DMS114 treated with DMSO at 0.1 percent for 48 hours (cell line): ENCODE measurements at regions not wholly inside any gene's neighbourhood (a gene's known extent, or its start where the extent isn't known, plus 50 kb on each side); places are given as distances from the start of the nearest gene placed in this dataset.

Experiments used
- DNase-seq: peaks from one replicate; lab custom pipeline; 2025; ENCODE audit not compliant: unreplicated experiment; lab: John Stamatoyannopoulos, UW

DNA sequence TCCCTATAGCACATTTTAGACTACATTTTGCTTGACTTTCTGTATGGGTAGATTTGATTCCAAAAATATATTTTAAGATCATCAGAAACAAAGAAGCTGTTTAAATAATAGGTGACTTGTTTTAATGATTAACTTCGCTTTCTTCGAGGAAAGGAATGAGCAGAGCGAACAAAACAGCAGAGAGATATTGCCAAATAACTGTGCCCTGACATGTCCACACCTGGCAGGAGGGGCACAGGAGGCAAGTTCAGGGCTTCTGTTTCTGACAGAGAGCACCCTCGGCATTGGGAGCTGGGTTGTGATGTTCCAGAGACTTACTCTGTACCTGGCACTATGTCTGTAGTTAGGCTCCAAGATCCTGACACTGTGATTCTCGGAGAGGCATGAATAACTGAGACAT lies 155.7 kb upstream of the SASH1 start:
- no peak for DNase-seq

DNA sequence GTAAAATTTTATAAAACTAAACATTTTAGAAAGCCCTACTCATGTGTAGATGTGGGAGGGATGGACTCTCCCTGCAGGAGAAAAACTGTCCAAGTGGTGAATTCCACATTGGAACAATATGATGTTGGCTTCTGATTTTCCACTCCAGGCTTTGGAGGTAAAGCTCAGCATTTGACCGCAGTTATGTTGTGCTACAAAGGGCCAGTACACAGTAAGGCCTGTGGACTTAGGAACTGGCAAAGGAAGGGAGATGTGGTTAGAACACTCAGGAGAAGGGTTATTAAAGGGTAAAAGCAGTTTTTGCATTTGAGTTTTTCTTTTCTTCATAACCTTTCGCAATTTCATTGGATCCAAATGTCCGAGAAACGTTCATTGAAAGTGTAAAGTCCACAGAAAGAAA lies 150.3 kb upstream of the SASH1 start:
- no peak for DNase-seq

DNA sequence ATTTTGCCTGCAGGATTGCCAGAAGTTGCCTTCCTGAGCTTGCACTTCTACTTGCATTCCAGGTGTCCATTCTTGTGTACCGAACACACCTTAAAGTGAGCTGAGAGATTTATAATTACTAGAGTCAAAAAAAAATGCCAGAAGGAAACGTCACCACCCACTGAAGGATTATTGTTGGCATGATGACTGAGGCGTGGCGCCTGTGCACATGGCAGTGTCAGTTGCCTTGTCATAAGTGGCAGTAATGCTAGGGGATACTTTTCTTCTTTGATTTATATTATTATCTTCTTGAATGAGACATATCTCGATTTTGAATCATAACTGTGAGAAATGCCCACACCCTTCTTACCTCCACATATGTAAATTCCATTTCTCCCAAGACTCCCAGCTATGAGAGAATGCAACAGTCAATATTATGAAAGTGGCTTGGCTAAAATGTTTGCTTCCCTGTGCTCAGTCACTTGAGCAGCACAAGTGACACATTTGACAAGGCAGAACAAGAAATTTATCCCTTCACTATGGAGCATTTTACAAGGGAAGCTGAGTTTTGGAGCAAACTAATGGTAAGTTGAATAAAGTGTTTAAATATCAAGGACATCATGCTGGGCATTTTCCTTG lies 149.5 kb upstream of the SASH1 start:
- no peak for DNase-seq

DNA sequence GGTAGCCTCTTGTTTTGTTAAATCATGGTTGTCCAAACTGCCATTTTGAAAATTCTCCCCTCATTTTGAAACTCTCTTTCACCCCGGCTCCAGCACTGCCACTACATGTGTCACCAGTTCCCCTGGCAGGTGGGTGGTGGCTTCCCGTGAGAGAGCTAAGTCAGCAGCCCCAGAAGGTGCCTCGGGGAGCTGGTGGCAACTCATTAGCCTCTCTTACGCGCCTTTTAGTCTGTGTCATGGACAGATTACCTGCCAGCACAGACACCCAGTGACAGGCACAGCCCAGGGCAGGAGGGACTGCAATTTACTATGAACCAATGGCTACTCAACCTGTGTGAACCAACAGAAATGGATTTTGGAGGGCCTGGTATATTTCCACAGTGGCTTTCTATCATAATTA lies 147.1 kb upstream of the SASH1 start:
- DNase-seq = no peak

DNA sequence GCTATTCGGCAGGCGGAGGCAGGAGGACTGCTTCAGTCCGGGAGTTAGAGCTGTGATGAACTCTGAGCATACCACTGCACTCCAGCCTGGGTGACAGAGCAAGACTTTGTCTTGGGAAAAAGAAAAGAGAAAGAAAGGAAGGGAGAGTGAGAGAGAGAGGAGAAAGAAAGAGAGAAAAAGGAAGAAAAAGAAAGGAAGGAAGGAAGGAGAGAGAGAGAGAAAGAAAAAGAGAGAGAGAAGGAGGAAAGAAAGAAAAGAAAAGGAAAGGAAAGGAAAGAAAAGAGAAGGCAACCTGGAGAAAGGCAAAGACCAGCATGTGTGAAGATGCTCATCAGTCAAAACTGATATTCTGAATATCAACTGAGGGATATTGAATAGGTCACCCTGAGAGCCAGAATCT lies 143.1 kb upstream of the SASH1 start:
- no peak for DNase-seq

DNA sequence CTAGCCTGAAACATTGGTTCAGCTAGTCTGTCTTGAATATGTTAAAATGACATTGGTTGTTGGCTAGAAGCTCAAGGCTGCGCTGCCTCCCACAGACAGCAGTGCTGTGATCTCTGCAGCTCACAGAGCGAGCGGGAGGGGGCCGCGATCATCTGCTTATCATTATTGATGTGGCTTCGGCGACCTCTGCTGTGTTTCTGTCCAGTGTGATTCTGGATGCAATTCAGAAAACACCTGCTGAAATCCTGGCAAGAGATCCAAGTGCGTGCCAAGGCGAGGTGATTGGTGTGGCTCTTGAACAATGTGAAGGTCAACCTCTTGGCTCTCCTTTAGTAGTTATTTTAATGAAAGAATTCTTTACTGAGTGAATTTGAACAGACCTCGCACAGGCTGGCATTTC lies 142.3 kb upstream of the SASH1 start:
- DNase-seq = no peak

- no peak for DNase-seq
Measured at GRCh38 chr6:148200781-148201180, 141.9 kb upstream of the SASH1 start.

- DNase-seq = no peak
Measured at GRCh38 chr6:148203281-148203925, 139.2 kb upstream of the SASH1 start.

GRCh38 chr6:148203970-148204369 lies 138.7 kb upstream of the SASH1 start:
- DNase-seq = no peak

DNA sequence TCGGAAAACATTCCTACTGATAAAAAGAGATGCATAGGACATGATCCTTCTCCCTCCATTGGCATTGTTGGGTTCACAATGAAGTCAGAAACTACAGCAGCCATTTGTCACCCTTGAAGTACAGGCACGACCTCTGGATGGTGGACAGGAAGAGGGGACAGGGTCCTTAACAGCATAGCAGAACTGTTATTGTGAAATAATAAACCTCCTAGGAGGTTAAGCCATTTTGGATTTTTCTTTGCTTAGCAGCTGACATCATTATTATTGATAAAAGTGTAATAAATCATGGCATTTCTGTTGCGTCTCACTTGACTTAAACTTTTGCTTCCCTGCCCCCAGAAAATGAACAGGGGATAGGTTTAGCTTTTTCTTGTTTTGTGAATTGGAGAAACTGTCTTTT lies 134.3 kb upstream of the SASH1 start:
- no peak for DNase-seq

DNA sequence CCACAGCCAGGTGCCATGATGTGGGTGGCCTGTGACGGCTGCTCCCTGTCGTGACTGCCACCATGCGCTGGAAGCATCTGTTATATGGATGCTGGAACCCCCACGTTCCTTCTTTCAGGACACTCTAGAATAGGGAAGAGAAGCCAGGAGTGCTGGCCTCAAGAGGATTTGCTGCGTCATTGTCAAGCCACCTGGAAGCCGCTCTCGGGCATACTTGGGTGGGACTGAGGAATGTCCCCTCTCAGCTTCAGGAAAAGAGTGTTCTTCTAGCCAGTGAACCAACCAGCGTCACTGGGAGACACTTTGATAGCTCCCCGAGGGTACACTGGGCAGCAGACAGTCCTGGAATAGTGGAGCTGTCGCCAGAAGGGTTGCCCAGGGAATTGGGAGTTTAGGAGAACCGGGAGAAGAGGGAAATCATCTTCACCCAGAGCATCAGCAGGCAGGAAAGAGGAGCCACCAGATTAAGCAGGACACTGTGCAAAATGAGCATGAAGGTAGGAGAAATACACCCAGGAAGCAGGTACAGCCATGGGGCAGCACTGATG lies 130.8 kb upstream of the SASH1 start:
- DNase-seq = no peak

- no peak for DNase-seq
Measured at GRCh38 chr6:148212366-148212765, 130.3 kb upstream of the SASH1 start.

DNA sequence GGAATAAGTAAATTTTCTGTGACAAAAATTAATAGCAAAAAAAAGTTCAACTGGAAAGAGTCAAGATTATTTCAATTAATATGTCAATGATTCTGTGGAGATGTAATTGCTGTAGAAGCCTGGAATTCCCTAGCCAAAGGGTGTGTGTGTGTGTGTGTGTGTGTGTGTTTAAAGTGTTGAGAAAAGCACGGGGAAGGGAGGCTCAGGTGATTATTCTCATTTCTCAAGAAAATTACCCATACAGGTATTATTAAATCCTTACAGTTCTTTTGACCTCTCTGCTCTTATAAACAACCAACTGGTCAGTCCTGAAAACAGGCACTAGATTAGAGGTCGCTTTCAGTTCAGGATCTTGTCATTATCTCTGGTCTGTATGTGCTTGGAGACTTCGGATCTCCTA lies 129.3 kb upstream of the SASH1 start:
- no peak for DNase-seq

GRCh38 chr6:148214667-148215066 lies 128.0 kb upstream of the SASH1 start:
- DNase-seq = no peak

DNA sequence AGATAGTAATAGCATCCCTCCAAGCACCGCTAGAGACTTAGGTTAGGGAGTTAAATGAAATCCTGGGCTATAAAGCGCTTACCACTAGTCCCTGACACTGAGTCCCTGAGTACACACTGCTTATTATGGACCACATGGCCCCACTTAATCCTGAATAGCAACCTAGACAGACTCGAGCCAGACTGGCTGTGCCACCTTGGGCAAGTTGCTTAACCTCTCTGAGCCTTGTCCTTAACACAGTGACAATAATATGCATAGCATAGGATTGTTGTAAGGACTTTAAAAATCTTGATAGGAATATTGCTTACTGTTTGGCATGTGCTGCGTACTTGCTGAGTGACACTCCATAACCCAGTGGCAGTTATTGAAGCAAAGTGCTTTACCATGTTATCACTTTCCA lies 125.6 kb upstream of the SASH1 start:
- no peak for DNase-seq

DNA sequence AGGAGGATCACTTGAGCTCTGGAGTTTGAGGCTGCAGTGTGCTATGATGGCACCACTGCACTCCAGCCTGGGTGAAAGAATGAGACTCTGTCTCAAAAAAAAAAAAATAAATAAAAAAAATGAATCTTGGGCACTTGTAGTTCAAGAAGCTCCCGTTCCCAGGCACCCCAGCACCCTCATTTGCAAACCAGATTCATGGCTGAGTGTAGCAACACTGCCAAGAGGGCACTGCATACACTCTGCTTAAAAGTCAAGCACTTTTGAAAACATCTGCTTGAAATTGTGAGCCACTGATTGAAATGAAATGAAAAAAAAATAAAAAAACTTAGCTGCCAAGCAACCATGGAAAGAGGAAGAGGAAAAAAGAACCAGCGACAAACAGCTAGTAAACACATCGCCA lies 124.7 kb upstream of the SASH1 start:
- DNase-seq = no peak

- DNase-seq = no peak
Measured at GRCh38 chr6:148218542-148219258, 123.9 kb upstream of the SASH1 start.

- no peak for DNase-seq
Measured at GRCh38 chr6:148221196-148221979, 121.2 kb upstream of the SASH1 start.

DNA sequence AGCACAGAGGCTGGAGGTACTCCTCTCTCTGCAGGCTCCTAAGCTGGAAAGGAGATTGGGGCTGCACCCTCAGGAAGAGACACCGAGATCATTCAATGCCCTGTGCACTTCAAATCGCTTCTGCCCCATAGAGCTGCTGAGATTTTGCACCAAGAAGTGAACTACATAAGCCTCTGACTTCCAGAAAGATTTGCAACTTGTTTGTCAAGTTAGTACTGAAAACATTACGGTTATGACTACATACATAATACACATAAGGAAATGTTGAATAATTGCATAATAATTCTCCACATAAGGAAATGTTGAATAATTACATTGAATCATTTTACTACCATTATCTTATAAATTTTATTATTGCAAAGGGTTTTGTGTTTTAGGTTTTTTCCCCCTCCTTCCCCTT lies 120.3 kb upstream of the SASH1 start:
- DNase-seq = no peak

DNA sequence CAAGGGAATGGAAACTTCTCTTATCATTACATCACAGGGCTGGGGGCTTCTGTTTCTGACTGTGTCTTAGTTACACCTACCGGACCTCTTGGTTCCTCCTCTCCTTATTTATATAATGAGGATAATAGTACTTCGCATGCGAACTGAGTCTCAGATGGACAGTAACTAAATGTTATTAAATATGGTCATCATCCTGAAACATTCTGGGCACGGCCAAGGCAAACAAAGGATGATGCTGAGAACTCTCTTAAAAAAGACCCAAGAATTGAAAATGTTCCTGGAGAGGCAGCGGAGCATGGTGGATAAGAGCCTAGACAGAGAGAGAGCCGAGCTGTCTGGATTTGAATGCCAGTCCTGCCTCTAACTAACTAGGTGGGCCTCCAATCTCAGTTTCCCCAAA lies 119.8 kb upstream of the SASH1 start:
- DNase-seq = no peak

- no peak for DNase-seq
Measured at GRCh38 chr6:148223424-148223842, 119.2 kb upstream of the SASH1 start.
